ENCODE measurements at regions not wholly inside any gene's neighbourhood (a gene's known extent, or its start where the extent isn't known, plus 50 kb on each side); places are given as distances from the start of the nearest gene placed in this dataset.

DNA sequence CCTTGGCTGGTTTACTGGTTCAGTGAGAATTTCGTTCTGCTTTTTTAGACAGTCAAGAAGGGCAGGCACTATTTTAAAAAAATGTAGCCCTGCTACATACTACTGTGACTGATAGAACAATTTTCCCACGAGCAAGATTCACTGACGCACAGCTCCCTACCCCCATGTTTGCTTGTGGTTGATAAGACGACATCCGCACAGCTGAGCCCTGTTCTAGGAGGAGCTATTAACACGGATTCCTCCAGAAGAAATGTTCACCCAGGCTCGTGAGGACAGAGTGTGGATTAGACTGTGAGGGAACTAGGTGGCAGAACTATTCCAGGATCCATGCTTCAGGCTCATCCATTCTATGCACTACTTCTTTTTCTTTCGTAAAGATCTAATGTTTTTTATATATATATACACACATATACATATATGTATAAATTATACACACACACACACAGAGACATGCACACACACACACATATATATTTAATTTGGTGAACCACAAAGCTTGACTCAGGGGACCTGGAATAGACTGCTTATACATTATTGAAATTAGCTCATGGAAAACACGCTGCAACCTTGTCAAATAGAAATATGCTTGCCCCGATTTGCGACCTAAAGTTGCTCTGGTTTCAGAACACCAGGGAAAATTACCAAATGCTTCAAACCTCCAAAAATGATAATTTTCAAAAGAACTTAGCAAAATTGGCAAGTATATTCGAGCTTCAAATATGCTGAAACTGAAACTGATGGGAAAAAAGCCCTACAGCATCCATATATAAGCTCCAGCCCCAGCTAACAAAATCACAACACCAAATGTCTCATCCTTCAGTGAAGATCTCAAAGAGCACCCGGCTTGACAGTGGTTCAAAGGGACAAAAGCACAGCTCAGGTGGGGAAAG, 370.4 kb downstream of the SOCS6 start:
- H3K4me3 Mint-ChIP-seq: peak overlapping the region; percentile 63
- H3K27ac Mint-ChIP-seq: no peak overlapping the region
- DNase-seq (ENCODE audit: low spot score): no peak
- no peaks in the 10 kb centered on the region for H3K36me3 Mint-ChIP-seq (ENCODE audit: low read depth)
- peaks cover 27% of the 10 kb centered on the region for H3K4me1 Mint-ChIP-seq (ENCODE audit: low read depth)
- H3K9me3 Mint-ChIP-seq: no peaks in the 10 kb centered on the region
- no peaks in the 10 kb centered on the region for H3K27me3 Mint-ChIP-seq (ENCODE audit: low read depth)

DNA sequence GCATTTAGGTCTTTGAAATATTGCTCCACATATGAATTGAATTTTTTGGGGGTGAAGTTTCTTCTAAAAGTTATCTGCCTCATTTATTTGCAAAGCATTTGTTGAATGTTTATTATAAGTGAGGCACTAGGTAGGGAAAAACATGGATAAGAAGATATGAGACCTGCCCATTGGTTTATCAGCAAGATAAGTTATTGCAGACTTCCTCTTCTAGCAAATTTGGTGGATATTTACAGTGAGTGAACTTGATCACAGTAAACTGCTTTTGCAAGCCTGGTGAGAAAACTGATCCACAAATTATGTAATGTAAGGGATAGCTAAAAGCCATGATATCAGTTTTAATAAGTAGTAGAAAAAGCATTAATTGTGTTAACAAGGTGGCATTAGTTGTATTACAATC, 364.8 kb downstream of the SOCS6 start:
- Mint-ChIP-seq H3K36me3 (ENCODE audit: low read depth) (no peaks in the 10 kb centered on the region), H3K4me3 (no peak overlapping the region), H3K9me3 (peaks cover 10% of the 10 kb centered on the region), H3K27ac (no peak overlapping the region), H3K27me3 (ENCODE audit: low read depth) (no peaks in the 10 kb centered on the region), H3K4me1 (ENCODE audit: low read depth) (peaks cover 5% of the 10 kb centered on the region)
- DNase-seq (ENCODE audit: low spot score): no peak

- no peaks in the 10 kb centered on the region for H3K36me3 Mint-ChIP-seq (ENCODE audit: low read depth)
- no peaks in the 10 kb centered on the region for H3K27me3 Mint-ChIP-seq (ENCODE audit: low read depth)
- DNase-seq (ENCODE audit: low spot score): no peak
- peaks cover 5% of the 10 kb centered on the region for H3K4me1 Mint-ChIP-seq (ENCODE audit: low read depth)
- H3K4me3 Mint-ChIP-seq: no peak overlapping the region
- H3K27ac Mint-ChIP-seq: no peak overlapping the region
- peaks cover 10% of the 10 kb centered on the region for H3K9me3 Mint-ChIP-seq
These were observed 362.0 kb downstream of the SOCS6 start for GRCh38 chr18:70650878-70651277.

- no peak overlapping the region for H3K27ac Mint-ChIP-seq
- no peak for DNase-seq (ENCODE audit: low spot score)
- no peak overlapping the region for H3K4me3 Mint-ChIP-seq
- H3K4me1 Mint-ChIP-seq (ENCODE audit: low read depth): peaks cover 5% of the 10 kb centered on the region
- no peaks in the 10 kb centered on the region for H3K27me3 Mint-ChIP-seq (ENCODE audit: low read depth)
- H3K36me3 Mint-ChIP-seq (ENCODE audit: low read depth): no peaks in the 10 kb centered on the region
- peaks cover 10% of the 10 kb centered on the region for H3K9me3 Mint-ChIP-seq
These were observed 360.8 kb downstream of the SOCS6 start for GRCh38 chr18:70649683-70650082.

GRCh38 chr18:70645971-70646370, 357.1 kb downstream of the SOCS6 start:
- DNase-seq (ENCODE audit: low spot score): no peak
- H3K27ac Mint-ChIP-seq: no peak overlapping the region
- no peaks in the 10 kb centered on the region for H3K27me3 Mint-ChIP-seq (ENCODE audit: low read depth)
- no peaks in the 10 kb centered on the region for H3K36me3 Mint-ChIP-seq (ENCODE audit: low read depth)
- peaks cover 4% of the 10 kb centered on the region for H3K9me3 Mint-ChIP-seq
- H3K4me1 Mint-ChIP-seq (ENCODE audit: low read depth): peaks cover 5% of the 10 kb centered on the region
- no peak overlapping the region for H3K4me3 Mint-ChIP-seq

- H3K36me3 Mint-ChIP-seq (ENCODE audit: low read depth): no peaks in the 10 kb centered on the region
- H3K27ac Mint-ChIP-seq: no peak overlapping the region
- peaks cover 4% of the 10 kb centered on the region for H3K4me1 Mint-ChIP-seq (ENCODE audit: low read depth)
- no peak for DNase-seq (ENCODE audit: low spot score)
- H3K9me3 Mint-ChIP-seq: peaks cover 9% of the 10 kb centered on the region
- no peaks in the 10 kb centered on the region for H3K27me3 Mint-ChIP-seq (ENCODE audit: low read depth)
- H3K4me3 Mint-ChIP-seq: no peak overlapping the region
These were observed 355.0 kb downstream of the SOCS6 start for GRCh38 chr18:70643812-70644211.

DNA sequence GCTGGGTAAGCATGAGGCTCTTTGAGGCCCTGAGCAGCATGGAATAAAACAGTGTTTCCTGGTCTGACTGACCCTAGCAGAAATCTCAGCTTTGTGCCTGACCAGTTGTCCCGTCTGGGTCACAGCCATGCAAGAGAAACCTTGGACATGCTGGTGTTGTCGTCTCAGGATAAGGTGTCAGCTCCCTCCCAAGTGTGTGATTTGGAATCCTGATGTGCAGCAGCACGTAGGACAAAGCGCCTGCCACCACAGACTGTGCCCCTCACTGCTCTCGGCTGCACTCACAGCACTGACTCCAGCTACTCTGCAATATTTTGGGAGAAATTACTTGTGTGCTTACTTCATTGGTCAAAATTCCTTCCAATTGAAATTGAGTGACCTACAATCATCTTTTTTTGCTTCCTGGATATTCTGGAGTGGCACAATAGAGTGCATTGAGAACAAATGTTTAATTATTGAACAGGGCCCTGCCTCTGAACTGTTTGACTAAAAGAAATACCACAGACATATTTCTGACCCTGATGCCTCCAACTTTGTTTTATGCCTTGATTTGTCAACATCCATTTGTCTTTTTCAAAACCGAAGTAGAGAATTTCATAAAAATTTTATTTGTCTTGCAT, 352.4 kb downstream of the SOCS6 start:
- Mint-ChIP-seq H3K4me3 (no peak overlapping the region), H3K27ac (no peak overlapping the region), H3K36me3 (ENCODE audit: low read depth) (no peaks in the 10 kb centered on the region), H3K9me3 (peaks cover 9% of the 10 kb centered on the region), H3K4me1 (ENCODE audit: low read depth) (peaks cover 4% of the 10 kb centered on the region), H3K27me3 (ENCODE audit: low read depth) (no peaks in the 10 kb centered on the region)
- no peak for DNase-seq (ENCODE audit: low spot score)

- Mint-ChIP-seq H3K9me3 (peaks cover 9% of the 10 kb centered on the region), H3K27me3 (ENCODE audit: low read depth) (no peaks in the 10 kb centered on the region), H3K4me1 (ENCODE audit: low read depth) (peaks cover 4% of the 10 kb centered on the region), H3K36me3 (ENCODE audit: low read depth) (no peaks in the 10 kb centered on the region), H3K4me3 (peak overlapping the region; percentile 38), H3K27ac (no peak overlapping the region)
- no peak for DNase-seq (ENCODE audit: low spot score)
These were observed 351.6 kb downstream of the SOCS6 start for GRCh38 chr18:70640336-70640887.

- peaks cover 4% of the 10 kb centered on the region for H3K4me1 Mint-ChIP-seq (ENCODE audit: low read depth)
- H3K4me3 Mint-ChIP-seq: no peak overlapping the region
- H3K9me3 Mint-ChIP-seq: peaks cover 9% of the 10 kb centered on the region
- no peaks in the 10 kb centered on the region for H3K36me3 Mint-ChIP-seq (ENCODE audit: low read depth)
- H3K27ac Mint-ChIP-seq: no peak overlapping the region
- no peak for DNase-seq (ENCODE audit: low spot score)
- no peaks in the 10 kb centered on the region for H3K27me3 Mint-ChIP-seq (ENCODE audit: low read depth)
These were observed 348.1 kb downstream of the SOCS6 start for GRCh38 chr18:70636991-70637390.

DNA sequence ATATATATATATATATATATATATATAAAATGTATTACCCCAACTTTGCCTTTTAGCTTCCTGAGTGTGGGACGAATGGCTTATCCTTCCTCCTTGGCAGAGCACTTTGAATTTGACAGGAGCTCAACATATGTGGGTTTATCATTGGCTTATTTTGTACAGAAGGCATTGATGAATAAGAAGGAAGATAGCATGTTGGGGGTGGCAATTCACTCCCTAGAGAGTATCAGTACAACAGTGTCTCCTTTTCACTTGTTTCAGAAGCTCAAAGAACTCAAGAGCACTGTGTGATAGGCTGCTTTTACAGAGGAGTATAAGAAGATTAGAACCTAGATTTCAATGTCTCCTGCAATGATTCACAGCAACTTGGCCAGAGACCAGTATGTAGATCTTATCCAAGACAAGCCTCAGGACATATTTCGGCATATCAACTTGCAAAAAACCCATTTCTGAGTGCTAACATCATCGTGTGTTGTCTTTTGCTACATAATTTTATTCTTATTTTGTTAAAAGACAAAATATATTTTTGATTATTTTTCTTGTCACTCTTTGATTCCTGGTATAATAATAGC, 345.8 kb downstream of the SOCS6 start:
- no peak overlapping the region for H3K4me3 Mint-ChIP-seq
- H3K9me3 Mint-ChIP-seq: peaks cover 7% of the 10 kb centered on the region
- no peaks in the 10 kb centered on the region for H3K36me3 Mint-ChIP-seq (ENCODE audit: low read depth)
- no peak overlapping the region for H3K27ac Mint-ChIP-seq
- H3K27me3 Mint-ChIP-seq (ENCODE audit: low read depth): no peaks in the 10 kb centered on the region
- peaks cover 3% of the 10 kb centered on the region for H3K4me1 Mint-ChIP-seq (ENCODE audit: low read depth)
- no peak for DNase-seq (ENCODE audit: low spot score)

- H3K4me3 Mint-ChIP-seq: no peak overlapping the region
- H3K4me1 Mint-ChIP-seq (ENCODE audit: low read depth): peaks cover 12% of the 10 kb centered on the region
- no peak overlapping the region for H3K27ac Mint-ChIP-seq
- DNase-seq (ENCODE audit: low spot score): no peak
- H3K36me3 Mint-ChIP-seq (ENCODE audit: low read depth): peaks cover 2% of the 10 kb centered on the region
- H3K27me3 Mint-ChIP-seq (ENCODE audit: low read depth): no peaks in the 10 kb centered on the region
- peaks cover 11% of the 10 kb centered on the region for H3K9me3 Mint-ChIP-seq
These were observed 338.4 kb downstream of the SOCS6 start for GRCh38 chr18:70627182-70627802.

- DNase-seq (ENCODE audit: low spot score): no peak
- no peaks in the 10 kb centered on the region for H3K27me3 Mint-ChIP-seq (ENCODE audit: low read depth)
- no peak overlapping the region for H3K4me3 Mint-ChIP-seq
- no peaks in the 10 kb centered on the region for H3K36me3 Mint-ChIP-seq (ENCODE audit: low read depth)
- peaks cover 10% of the 10 kb centered on the region for H3K9me3 Mint-ChIP-seq
- H3K4me1 Mint-ChIP-seq (ENCODE audit: low read depth): peaks cover 29% of the 10 kb centered on the region
- no peak overlapping the region for H3K27ac Mint-ChIP-seq
These were observed 334.0 kb downstream of the SOCS6 start for GRCh38 chr18:70622622-70623419.

DNA sequence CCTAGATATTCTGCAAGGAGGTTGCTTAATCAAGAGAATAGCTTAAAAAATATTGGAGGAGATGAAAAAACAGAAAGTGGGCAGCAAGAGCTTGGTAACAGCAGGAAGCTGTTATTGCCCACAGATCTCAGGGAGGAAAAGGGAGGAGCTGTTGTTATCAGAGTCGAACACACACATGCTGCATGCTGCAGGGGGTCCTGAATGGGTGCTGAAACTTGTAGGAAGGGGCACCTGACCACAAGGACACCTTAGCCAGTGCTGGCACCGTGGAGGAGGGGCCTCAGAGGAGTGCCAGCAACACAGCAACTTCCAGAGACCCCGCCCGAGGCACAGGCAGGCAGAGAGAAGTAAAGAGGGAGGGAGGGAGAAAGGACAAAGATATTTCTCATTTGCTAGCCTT, 332.9 kb downstream of the SOCS6 start:
- Mint-ChIP-seq H3K36me3 (ENCODE audit: low read depth) (no peaks in the 10 kb centered on the region), H3K4me1 (ENCODE audit: low read depth) (peaks cover 27% of the 10 kb centered on the region), H3K9me3 (peaks cover 10% of the 10 kb centered on the region), H3K27me3 (ENCODE audit: low read depth) (no peaks in the 10 kb centered on the region), H3K27ac (peak overlapping the region; percentile 91), H3K4me3 (peak overlapping the region; percentile 85)
- no peak for DNase-seq (ENCODE audit: low spot score)

Data from T-helper 2 cell treated with Interferon-gamma antibody and Interleukin-4, amounts not matched to agents 5 μg/mL and 100 μg/mL, for 36 hours (primary cell).